IPS-20b (cell line): ENCODE measurements at regions not wholly inside any gene's neighbourhood (a gene's known extent, or its start where the extent isn't known, plus 50 kb on each side); places are given as distances from the start of the nearest gene placed in this dataset.
"Not testable (repeated sequence)": the region's sequence is repeated elsewhere in the genome, so short reads cannot be mapped to it uniquely, and the experiment has no call there.

Experiments used
- H3K27ac ChIP-seq: one replicate; pipeline ENCODE4 v1.5.1; 2013; ENCODE audit warnings: low read length
- H3K27me3 ChIP-seq: 2 replicates; pipeline ENCODE4 v1.6.1; 2013; ENCODE audit warnings: mild to moderate bottlenecking, low read length, inconsistent platforms; ENCODE audit not compliant: insufficient read depth
- H3K36me3 ChIP-seq: 2 replicates; pipeline ENCODE4 v1.6.1; 2013; ENCODE audit warnings: low read depth, mild to moderate bottlenecking, inconsistent platforms, low read length, moderate library complexity; ENCODE audit not compliant: insufficient read depth
- H3K4me1 ChIP-seq: 2 replicates; pipeline ENCODE4 v1.6.1; 2013; ENCODE audit warnings: mild to moderate bottlenecking, control low read depth, inconsistent platforms, low read length, moderate library complexity; ENCODE audit not compliant: insufficient read depth
- H3K4me3 ChIP-seq: 2 replicates; pipeline ENCODE4 v1.5.1; 2013; ENCODE audit warnings: mild to moderate bottlenecking, low read length, inconsistent platforms
- H3K9ac ChIP-seq: 2 replicates; pipeline ENCODE4 v1.6.1; 2013; ENCODE audit warnings: low read depth, mild to moderate bottlenecking, inconsistent platforms, low read length, moderate library complexity
- H3K9me3 ChIP-seq: 2 replicates; pipeline ENCODE4 v1.6.1; 2013; ENCODE audit warnings: mild to moderate bottlenecking, low read depth, low read length, inconsistent platforms; ENCODE audit not compliant: insufficient read depth

DNA sequence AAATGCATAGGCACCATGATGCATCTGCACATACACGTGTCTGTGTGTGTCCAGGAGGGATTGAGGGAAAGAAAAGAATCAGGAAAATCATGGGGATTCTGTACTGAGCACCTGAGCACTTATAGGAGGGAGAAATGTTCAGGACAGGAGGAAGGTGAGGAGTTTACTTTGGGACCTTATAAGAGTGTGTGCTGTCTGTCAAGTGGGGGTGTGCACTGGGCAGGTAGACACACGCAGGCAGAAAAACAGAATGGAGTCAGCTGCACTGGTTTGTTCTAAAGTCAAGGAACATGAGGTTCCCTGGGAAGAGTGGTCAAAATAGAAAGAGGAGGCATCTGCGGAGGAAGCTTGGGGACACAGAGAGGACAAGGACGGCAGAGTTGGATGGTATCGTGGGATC, 92.2 kb upstream of the KCTD1 start:
- H3K4me1 ChIP-seq: no peaks in the 10 kb centered on the region
- H3K36me3 ChIP-seq: no peaks in the 10 kb centered on the region
- no peaks in the 10 kb centered on the region for H3K27me3 ChIP-seq
- no peak overlapping the region for H3K9ac ChIP-seq
- H3K4me3 ChIP-seq: no peak overlapping the region
- no peak overlapping the region for H3K27ac ChIP-seq
- no peaks in the 10 kb centered on the region for H3K9me3 ChIP-seq

- no peaks in the 10 kb centered on the region for H3K27me3 ChIP-seq
Measured at GRCh38 chr18:26639149-26639548, 90.8 kb upstream of the KCTD1 start.

GRCh38 chr18:26637983-26638382, 89.6 kb upstream of the KCTD1 start:
- Histone ChIP-seq H3K27me3 (no peaks in the 10 kb centered on the region), H3K4me1 (no peaks in the 10 kb centered on the region), H3K27ac (no peak overlapping the region), H3K9me3 (no peaks in the 10 kb centered on the region), H3K9ac (no peak overlapping the region), H3K36me3 (no peaks in the 10 kb centered on the region), H3K4me3 (no peak overlapping the region)

More at GRCh38 chr18:26639149-26639548, 90.8 kb upstream of the KCTD1 start:
- Histone ChIP-seq H3K9ac (no peak overlapping the region), H3K4me3 (no peak overlapping the region), H3K36me3 (no peaks in the 10 kb centered on the region), H3K4me1 (no peaks in the 10 kb centered on the region), H3K27ac (no peak overlapping the region), H3K9me3 (no peaks in the 10 kb centered on the region)

- Histone ChIP-seq H3K9ac (no peak overlapping the region), H3K4me1 (no peaks in the 10 kb centered on the region), H3K27ac (no peak overlapping the region), H3K9me3 (no peaks in the 10 kb centered on the region), H3K36me3 (no peaks in the 10 kb centered on the region), H3K4me3 (no peak overlapping the region), H3K27me3 (no peaks in the 10 kb centered on the region)
Measured at GRCh38 chr18:26637324-26637723, 89.0 kb upstream of the KCTD1 start.

GRCh38 chr18:26635466-26635865, 87.1 kb upstream of the KCTD1 start:
- no peaks in the 10 kb centered on the region for H3K27me3 ChIP-seq
- no peak overlapping the region for H3K9ac ChIP-seq
- no peak overlapping the region for H3K27ac ChIP-seq
- H3K4me3 ChIP-seq: no peak overlapping the region
- H3K9me3 ChIP-seq: no peaks in the 10 kb centered on the region
- no peaks in the 10 kb centered on the region for H3K4me1 ChIP-seq
- H3K36me3 ChIP-seq: no peaks in the 10 kb centered on the region

DNA sequence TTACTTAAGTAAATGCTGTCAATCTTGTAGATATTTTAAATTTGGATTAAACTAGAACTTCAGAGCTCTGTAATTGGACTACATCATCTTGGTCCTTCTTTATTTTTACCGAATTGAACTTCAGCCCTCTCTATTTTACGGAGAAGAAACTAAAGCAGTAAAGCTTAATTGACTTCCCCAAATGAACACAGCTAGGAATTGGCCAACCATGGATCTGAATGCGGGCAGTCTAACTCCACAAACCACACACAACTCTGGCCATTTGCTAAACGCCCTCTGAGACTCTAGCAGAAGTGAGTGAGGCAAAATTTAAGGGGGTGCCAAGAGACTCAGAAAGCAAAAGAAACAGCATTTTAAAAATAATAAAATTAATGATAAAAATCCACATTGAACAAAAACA, 86.3 kb upstream of the KCTD1 start:
- Histone ChIP-seq H3K27ac (no peak overlapping the region), H3K4me3 (no peak overlapping the region), H3K27me3 (no peaks in the 10 kb centered on the region), H3K4me1 (no peaks in the 10 kb centered on the region), H3K9ac (no peak overlapping the region), H3K9me3 (no peaks in the 10 kb centered on the region), H3K36me3 (no peaks in the 10 kb centered on the region)

DNA sequence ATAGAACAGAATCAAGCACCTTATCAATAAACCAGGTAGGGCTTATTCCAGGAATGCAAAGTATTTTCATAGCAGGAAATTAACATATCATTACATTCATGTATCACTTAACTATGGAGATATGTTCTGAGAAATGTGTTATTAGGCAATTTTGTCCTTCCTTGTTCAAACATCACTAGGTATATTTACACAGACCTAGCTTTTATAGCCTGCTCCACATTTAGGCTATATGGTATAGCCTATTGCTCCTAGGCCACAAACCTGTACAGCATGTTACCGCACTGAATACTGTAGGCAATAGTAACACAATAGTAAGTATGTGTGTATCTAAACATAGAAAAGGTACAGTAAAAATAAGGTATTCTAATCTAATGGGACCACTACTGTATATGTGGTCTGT, 82.8 kb upstream of the KCTD1 start:
- Histone ChIP-seq H3K4me3 (no peak overlapping the region), H3K9ac (no peak overlapping the region), H3K27ac (no peak overlapping the region), H3K36me3 (no peaks in the 10 kb centered on the region), H3K9me3 (no peaks in the 10 kb centered on the region; the same call in 1 of the 2 replicates), H3K4me1 (no peaks in the 10 kb centered on the region), H3K27me3 (no peaks in the 10 kb centered on the region)

GRCh38 chr18:26630596-26630995, 82.2 kb upstream of the KCTD1 start:
- no peak overlapping the region for H3K4me3 ChIP-seq
- no peaks in the 10 kb centered on the region; the same call in 1 of the 2 replicates for H3K9me3 ChIP-seq
- no peak overlapping the region for H3K9ac ChIP-seq
- H3K27ac ChIP-seq: no peak overlapping the region
- H3K4me1 ChIP-seq: no peaks in the 10 kb centered on the region
- H3K27me3 ChIP-seq: no peaks in the 10 kb centered on the region
- H3K36me3 ChIP-seq: no peaks in the 10 kb centered on the region

DNA sequence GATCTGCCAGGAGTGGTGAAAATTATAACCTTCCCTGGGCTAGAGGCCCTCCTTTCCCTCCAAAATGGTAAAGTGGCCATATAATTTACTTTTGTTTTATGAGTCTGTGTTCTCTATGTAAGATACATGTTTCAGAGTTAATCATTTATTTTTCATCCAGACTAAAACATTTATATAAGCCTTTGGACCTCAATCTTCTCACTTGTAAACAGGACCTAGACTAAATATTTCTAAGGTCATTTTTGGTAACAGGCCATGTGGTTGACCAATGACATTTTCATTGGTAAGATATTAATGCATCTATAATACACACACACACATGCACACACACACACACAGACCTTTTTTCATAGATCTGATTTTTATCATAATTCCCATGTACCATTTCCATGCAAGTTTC, 79.7 kb upstream of the KCTD1 start:
- Histone ChIP-seq H3K27me3 (no peaks in the 10 kb centered on the region), H3K27ac (no peak overlapping the region), H3K9ac (no peak overlapping the region), H3K4me3 (no peak overlapping the region), H3K36me3 (no peaks in the 10 kb centered on the region), H3K4me1 (no peaks in the 10 kb centered on the region), H3K9me3 (peaks cover 19% of the 10 kb centered on the region)

DNA sequence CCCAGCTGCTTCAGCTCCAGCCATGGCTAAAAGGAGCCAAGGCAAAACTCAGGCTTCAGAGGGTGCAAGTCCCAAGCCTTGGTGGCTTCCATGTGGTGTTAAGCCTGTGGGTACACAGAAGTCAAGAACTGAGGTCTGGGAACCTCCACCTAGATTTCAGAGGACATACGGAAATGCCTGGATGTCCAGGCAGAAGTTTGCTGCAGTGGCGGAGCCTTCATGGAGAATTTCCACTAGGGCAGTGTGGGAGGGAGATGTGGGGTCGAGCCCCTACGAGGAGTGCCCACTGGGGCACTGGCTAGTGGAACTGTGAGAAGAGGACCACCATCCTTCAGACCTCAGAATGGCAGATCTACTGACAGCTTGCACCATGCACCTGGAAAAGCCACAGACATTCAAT, 76.1 kb upstream of the KCTD1 start:
- H3K27ac ChIP-seq: no peak overlapping the region
- no peak overlapping the region for H3K4me3 ChIP-seq
- no peaks in the 10 kb centered on the region for H3K27me3 ChIP-seq
- no peak overlapping the region for H3K9ac ChIP-seq
- no peaks in the 10 kb centered on the region for H3K36me3 ChIP-seq
- H3K9me3 ChIP-seq: peaks cover 19% of the 10 kb centered on the region
- H3K4me1 ChIP-seq: no peaks in the 10 kb centered on the region

GRCh38 chr18:26623314-26623713, 75.0 kb upstream of the KCTD1 start:
- H3K4me1 ChIP-seq, H3K9ac ChIP-seq, H3K27me3 ChIP-seq, H3K36me3 ChIP-seq, H3K4me3 ChIP-seq, H3K27ac ChIP-seq: not testable (repeated sequence)
- H3K9me3 ChIP-seq: peaks cover 19% of the 10 kb centered on the region

- H3K4me3 ChIP-seq: no peak overlapping the region
- H3K27me3 ChIP-seq: no peaks in the 10 kb centered on the region
- no peaks in the 10 kb centered on the region for H3K36me3 ChIP-seq
- peaks cover 3% of the 10 kb centered on the region; the same call in 1 of the 2 replicates for H3K4me1 ChIP-seq
- no peak overlapping the region for H3K9ac ChIP-seq
- H3K27ac ChIP-seq: no peak overlapping the region
- peaks cover 19% of the 10 kb centered on the region for H3K9me3 ChIP-seq
Measured at GRCh38 chr18:26621161-26622026, 73.0 kb upstream of the KCTD1 start.
